ENCODE measurements at regions not wholly inside any gene's neighbourhood (a gene's known extent, or its start where the extent isn't known, plus 50 kb on each side); places are given as distances from the start of the nearest gene placed in this dataset.
"Not testable (repeated sequence)": the region's sequence is repeated elsewhere in the genome, so short reads cannot be mapped to it uniquely, and the experiment has no call there.

GRCh38 chr6:104446101-104447080 lies 413.3 kb downstream of the HACE1 start:
- not testable (repeated sequence) for DNase-seq (ENCODE audit: low read depth in 2 of 3, low spot score in 2 of 3)

GRCh38 chr6:104434519-104434918 lies 425.2 kb downstream of the HACE1 start:
- no peak for DNase-seq (ENCODE audit: low read depth in 2 of 3, low spot score in 2 of 3)

DNA sequence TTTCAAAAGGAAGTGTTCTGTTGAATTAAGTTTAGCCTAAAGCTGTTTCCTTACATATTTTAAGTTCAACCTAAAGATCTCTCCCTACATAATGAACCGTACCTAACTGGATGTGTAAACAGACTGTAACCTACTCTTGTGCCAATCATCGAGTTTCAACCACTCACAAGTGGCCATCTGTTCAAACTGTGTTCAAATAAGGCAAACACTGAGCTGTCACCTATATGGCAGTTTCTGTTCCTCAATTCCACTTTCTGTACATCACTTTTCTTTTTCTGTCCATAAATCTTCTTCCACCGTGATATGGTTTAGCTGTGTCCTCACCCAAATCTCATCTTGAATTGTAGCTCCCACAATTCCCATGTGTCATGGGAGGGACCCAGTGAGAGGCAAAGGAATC lies 428.6 kb downstream of the HACE1 start:
- no peak for DNase-seq (ENCODE audit: low read depth in 2 of 3, low spot score in 2 of 3)

DNA sequence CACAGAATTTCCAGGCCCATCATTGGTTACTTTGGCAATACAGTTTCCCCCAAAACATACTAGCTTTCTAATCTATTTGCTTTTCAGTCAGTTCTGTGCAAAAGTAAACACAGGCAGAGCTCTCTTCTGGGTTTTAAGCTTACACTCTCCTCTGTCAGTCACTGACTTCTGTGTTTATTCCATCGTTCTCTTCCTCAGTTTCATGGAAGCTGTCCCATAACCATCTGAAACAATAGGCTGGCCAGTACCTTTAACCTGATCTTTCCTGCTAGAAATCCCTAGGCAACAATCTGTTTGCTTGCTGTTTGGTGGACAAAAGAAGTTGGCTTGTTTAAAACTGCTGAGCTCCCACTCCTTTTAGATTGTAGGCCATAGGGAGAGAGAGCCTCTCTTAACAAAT lies 431.5 kb downstream of the HACE1 start:
- DNase-seq (ENCODE audit: low read depth in 2 of 3, low spot score in 2 of 3): no peak

DNA sequence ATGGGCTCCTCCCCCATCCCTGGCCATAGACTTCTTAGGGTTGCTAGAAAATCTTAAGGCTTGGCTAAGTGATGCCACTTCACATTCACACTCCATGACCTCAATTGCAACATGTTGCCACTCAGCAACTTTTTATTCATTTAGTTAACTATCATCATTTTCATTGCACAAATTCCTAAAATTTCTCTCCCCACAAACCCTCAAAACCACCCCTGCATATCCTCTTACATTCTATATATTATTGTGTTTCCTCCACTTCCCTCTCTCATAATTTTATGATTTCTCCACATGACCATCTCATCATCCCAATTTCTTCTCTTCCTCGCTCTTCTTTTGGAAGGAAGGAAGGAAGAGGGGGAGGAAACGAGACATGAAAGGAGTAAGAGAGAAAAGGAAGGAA lies 436.0 kb downstream of the HACE1 start:
- no peak for DNase-seq (ENCODE audit: low read depth in 2 of 3, low spot score in 2 of 3)

DNA sequence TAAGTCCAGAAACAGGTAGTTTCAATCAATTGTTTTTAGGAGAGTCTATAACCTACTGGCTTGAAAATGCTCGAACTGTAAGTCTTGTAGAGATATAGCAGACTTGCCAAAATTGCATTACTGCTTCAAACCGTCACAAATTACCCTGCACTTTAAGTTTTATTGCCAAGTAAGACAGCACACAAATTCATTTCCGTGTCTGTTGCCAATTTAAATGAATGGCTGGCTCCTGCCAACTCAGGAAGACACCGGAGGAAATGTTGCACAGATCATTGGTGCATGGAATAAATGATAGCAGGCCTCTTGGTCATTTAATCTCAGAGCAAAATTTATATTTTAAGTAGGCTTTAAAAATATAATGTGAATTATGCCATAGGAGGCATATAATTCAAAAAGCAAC lies 438.1 kb downstream of the HACE1 start:
- no peak for DNase-seq (ENCODE audit: low read depth in 2 of 3, low spot score in 2 of 3)

- DNase-seq (ENCODE audit: low read depth in 2 of 3, low spot score in 2 of 3): no peak
Observed at GRCh38 chr6:104418839-104419238, 440.9 kb downstream of the HACE1 start.

DNA sequence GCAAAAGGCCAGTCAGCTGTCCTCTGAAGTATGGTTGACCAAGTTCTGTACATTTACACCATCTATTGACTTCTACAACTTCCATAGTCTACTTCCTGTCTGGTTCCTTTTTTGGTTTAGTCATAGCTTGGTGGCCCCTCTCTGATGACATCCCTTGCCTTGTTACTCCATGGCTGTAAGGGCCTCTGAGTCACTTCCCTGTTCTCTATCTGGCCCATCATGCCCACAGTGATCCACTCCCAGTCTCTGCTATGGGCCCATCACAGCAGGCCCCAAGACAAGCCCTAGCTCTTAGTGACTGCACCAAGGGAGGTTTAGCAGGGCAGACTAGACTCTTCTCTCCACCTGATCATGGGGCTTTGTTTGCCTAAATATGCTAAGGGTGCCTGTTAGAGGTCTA lies 441.6 kb downstream of the HACE1 start:
- no peak for DNase-seq (ENCODE audit: low read depth in 2 of 3, low spot score in 2 of 3)

GRCh38 chr6:104414723-104415122 lies 445.0 kb downstream of the HACE1 start:
- no peak for DNase-seq (ENCODE audit: low read depth in 2 of 3, low spot score in 2 of 3)

- DNase-seq (ENCODE audit: low read depth in 2 of 3, low spot score in 2 of 3): no peak
Observed at GRCh38 chr6:104413767-104414166, 446.0 kb downstream of the HACE1 start.

- DNase-seq (ENCODE audit: low read depth in 2 of 3, low spot score in 2 of 3): no peak
Observed at GRCh38 chr6:104411302-104411701, 448.4 kb downstream of the HACE1 start.

GRCh38 chr6:104409913-104410312 lies 449.8 kb downstream of the HACE1 start:
- no peak for DNase-seq (ENCODE audit: low read depth in 2 of 3, low spot score in 2 of 3)

- no peak for DNase-seq (ENCODE audit: low read depth in 2 of 3, low spot score in 2 of 3)
Observed at GRCh38 chr6:104407957-104408356, 451.8 kb downstream of the HACE1 start.

GRCh38 chr6:104404377-104404776 lies 455.3 kb downstream of the HACE1 start:
- no peak for DNase-seq (ENCODE audit: low read depth in 2 of 3, low spot score in 2 of 3)

GRCh38 chr6:104402572-104402971 lies 457.1 kb downstream of the HACE1 start:
- no peak for DNase-seq (ENCODE audit: low read depth in 2 of 3, low spot score in 2 of 3)

DNA sequence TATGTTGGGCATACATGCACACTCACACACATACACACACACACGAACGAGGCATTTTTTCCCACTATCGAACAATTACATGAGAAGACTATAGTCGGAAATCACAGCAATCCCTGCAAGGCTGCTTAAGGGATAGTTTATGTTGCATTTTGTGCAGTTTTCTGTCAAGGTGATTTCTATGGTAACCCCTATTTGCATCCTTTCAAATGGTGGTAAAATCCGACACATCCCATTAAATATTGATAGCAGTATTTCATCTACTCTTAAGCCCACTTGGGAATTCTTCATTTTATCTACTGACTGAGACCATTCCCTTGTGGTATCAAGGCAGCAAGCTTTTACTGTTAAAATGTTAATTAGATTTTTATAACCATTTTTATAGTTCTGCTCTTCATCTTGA lies 457.8 kb downstream of the HACE1 start:
- DNase-seq (ENCODE audit: low read depth in 2 of 3, low spot score in 2 of 3): no peak

GRCh38 chr6:104400844-104401243 lies 458.9 kb downstream of the HACE1 start:
- no peak for DNase-seq (ENCODE audit: low read depth in 2 of 3, low spot score in 2 of 3)

- DNase-seq (ENCODE audit: low read depth in 2 of 3, low spot score in 2 of 3): peak in 1 of 3 donors; percentile 12
Observed at GRCh38 chr6:104396077-104396476, 463.6 kb downstream of the HACE1 start.

- no peak for DNase-seq (ENCODE audit: low read depth in 2 of 3, low spot score in 2 of 3)
Observed at GRCh38 chr6:104381907-104382306, 477.8 kb downstream of the HACE1 start.

DNA sequence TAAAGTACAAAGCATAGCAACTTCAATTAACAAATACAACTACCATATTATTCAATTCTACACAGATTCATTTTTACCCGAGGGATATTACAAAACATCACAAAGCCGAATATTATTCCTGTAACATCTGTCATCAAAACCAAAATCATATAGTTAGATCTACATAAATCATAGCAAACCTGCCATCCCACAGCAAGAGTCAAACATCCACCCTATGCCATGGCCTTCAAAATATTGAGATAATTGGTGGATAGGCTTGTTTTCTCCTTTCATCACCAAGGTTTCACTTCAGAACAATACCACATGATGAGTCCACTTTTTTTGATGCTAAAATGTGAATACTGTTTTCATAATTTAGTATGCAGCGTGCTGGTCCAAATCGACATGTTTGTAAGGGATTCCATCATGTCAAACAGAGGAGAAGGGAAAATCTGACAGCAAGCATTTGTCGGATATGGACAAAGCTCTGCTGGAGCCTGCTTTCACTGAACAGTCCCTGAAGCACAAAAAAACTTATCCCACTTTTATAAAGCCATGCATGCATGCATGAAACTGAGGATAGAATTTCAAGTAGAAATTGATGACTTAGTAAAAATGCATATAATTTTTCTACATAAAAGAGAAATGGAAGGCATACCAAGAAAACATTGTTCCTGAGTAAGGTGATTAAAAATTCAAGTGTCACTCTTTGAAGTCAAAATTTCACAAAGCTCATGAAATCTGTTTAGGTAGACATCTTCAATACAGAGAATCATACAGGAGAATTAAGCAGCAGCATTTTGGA lies 494.1 kb downstream of the HACE1 start:
- DNase-seq (ENCODE audit: low read depth in 2 of 3, low spot score in 2 of 3): no peak

- no peak for DNase-seq (ENCODE audit: low read depth in 2 of 3, low spot score in 2 of 3)
Observed at GRCh38 chr6:104357928-104358327, 501.8 kb downstream of the HACE1 start.

DNA sequence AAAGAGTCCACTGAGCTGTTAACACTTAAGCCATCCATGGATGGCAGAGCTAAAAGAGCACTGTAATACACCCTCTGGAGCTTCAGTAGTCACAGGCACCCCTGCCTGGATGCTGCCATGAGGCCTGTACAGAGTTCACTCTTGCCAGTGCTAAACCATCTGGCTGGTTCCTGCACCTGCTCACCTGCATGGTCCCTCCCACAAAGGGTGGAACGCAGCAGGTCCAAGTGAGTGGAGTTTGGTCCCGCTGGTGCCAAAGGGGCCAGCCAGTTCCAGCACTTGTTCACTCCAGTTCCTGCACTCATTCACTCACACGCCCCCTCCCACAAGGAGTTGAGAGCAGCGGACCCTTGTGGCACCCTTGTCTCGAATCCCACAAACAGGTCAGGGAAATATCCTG lies 503.5 kb downstream of the HACE1 start:
- no peak for DNase-seq (ENCODE audit: low read depth in 2 of 3, low spot score in 2 of 3)
